GM21786 (cell line): ENCODE measurements at regions not wholly inside any gene's neighbourhood (a gene's known extent, or its start where the extent isn't known, plus 50 kb on each side); places are given as distances from the start of the nearest gene placed in this dataset.
"Not testable (repeated sequence)": the region's sequence is repeated elsewhere in the genome, so short reads cannot be mapped to it uniquely, and the experiment has no call there.

ENCODE experiments used
- ATAC-seq: cut with Tn5 transposase; IDR thresholded peaks from one replicate; pipeline ENCODE4 v1.9.1; 2021; ENCODE audit not compliant: unreplicated experiment

GRCh38 chr3:67979342-67979741, 324.9 kb upstream of the SUCLG2 start:
- no peak for ATAC-seq

- ATAC-seq, result no peak
These were observed 323.4 kb upstream of the SUCLG2 start for GRCh38 chr3:67977762-67978161.

- ATAC-seq, result no peak
These were observed 322.3 kb upstream of the SUCLG2 start for GRCh38 chr3:67976663-67977062.

- no peak for ATAC-seq
These were observed 310.2 kb upstream of the SUCLG2 start for GRCh38 chr3:67964596-67964995.

- ATAC-seq, result no peak
These were observed 302.9 kb upstream of the SUCLG2 start for GRCh38 chr3:67957268-67957667.

GRCh38 chr3:67947808-67948508, 293.5 kb upstream of the SUCLG2 start:
- ATAC-seq, result no peak

- no peak for ATAC-seq
These were observed 292.0 kb upstream of the SUCLG2 start for GRCh38 chr3:67946436-67946835.

GRCh38 chr3:67943546-67943945, 289.1 kb upstream of the SUCLG2 start:
- no peak for ATAC-seq

GRCh38 chr3:67941433-67942030, 287.1 kb upstream of the SUCLG2 start:
- ATAC-seq, result no peak

GRCh38 chr3:67940210-67940952, 286.0 kb upstream of the SUCLG2 start:
- ATAC-seq, result no peak

GRCh38 chr3:67937498-67938118, 283.2 kb upstream of the SUCLG2 start:
- no peak for ATAC-seq

- ATAC-seq, result not testable (repeated sequence)
These were observed 276.0 kb upstream of the SUCLG2 start for GRCh38 chr3:67930394-67930793.

GRCh38 chr3:67923796-67924195, 269.4 kb upstream of the SUCLG2 start:
- no peak for ATAC-seq

- no peak for ATAC-seq
These were observed 266.6 kb upstream of the SUCLG2 start for GRCh38 chr3:67920969-67921368.

- ATAC-seq, result no peak
These were observed 265.9 kb upstream of the SUCLG2 start for GRCh38 chr3:67920311-67920710.

- ATAC-seq, result no peak
These were observed 261.9 kb upstream of the SUCLG2 start for GRCh38 chr3:67916353-67916752.

- no peak for ATAC-seq
These were observed 253.3 kb upstream of the SUCLG2 start for GRCh38 chr3:67907735-67908134.

GRCh38 chr3:67906261-67906660, 251.8 kb upstream of the SUCLG2 start:
- ATAC-seq, result no peak

GRCh38 chr3:67901681-67902080, 247.3 kb upstream of the SUCLG2 start:
- no peak for ATAC-seq

GRCh38 chr3:67898916-67899315, 244.5 kb upstream of the SUCLG2 start:
- no peak for ATAC-seq
